GM19193 (cell line): ENCODE measurements at regions not wholly inside any gene's neighbourhood (a gene's known extent, or its start where the extent isn't known, plus 50 kb on each side); places are given as distances from the start of the nearest gene placed in this dataset.

Experiments
- POLR2A ChIP-seq: IDR thresholded peaks from 4 replicates; pipeline ENCODE4 v1.6.1; 2011; ENCODE audit not compliant: insufficient read depth, insufficient read length; ENCODE audit errors: extremely low read depth

DNA sequence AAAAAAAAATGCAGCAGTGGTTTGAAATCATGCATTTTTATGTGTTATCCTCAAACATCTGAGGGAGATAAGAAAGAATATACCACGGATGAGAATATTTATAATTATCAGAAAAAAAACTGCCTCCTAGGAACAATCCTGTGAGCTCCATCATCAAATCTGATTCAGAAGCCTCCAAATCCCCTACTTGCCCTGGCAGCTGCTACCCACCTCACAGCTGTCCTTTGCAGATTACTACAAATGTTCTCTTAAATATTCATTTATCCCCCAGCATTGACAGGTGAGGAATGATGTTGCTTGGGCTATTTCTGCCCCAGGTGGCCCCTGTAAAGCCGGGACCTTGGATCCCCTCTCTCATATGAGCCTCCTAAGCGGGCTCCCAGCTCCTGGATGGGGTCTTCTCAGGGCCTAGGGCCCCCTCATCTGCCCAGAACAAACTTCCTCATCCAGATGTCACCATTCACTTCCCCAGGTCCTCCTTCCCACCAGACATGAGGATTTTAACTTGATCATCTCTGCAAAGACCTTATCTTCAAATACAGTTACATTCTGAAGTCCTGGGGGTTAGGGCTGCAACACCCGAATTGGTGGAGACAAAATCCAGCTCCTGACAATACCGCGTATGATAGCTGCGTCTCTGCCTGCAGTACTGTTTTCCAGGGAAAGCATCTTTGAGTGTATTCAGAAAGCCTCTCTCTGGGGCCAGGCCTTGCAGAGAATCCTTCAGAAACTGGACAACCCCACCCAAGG is 81.9 kb upstream of the INSIG1 start:
- TF ChIP-seq POLR2A, result no peak

DNA sequence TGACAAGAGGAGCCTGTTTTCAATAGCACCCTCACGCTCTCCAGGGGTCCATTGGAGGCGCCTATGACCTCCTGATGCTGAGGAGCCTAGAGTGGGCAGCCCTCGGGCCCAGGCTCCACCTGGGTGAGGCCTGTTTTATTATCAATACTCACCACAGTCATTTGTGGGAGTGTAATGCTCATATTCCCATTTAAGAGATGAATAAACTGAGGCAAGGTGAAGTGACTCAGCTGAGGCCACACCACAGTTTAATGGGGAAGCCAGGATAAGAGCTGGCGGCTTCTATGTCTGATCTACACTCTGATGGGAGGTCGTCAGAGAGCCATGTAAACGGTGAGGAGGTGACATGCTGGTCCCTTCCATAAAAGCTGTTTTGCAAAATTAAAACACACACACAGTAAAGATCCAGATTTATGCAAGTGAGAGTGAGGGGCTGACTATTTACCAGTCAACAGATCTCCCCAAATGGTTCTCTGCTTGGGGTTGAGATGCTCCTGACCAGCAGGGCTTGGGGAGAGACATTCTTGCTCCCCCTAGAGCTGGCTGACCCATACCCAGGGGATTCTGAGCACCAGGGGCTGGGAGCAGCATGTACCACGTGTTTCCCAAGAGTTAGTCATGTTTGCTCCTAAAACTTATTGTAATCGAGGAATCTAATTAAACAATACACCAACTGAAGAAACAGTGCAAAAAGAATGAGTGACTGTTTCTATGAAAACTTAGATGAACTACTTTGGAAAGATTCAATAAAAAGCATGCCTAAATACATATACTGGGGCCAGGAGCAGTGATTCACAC is 81.0 kb upstream of the INSIG1 start:
- TF ChIP-seq POLR2A, result no peak

- TF ChIP-seq POLR2A, result no peak
Observed at GRCh38 chr7:155217634-155218033, 80.0 kb upstream of the INSIG1 start.

GRCh38 chr7:155218276-155219153 is 79.2 kb upstream of the INSIG1 start:
- no peak for TF ChIP-seq POLR2A

- no peak for TF ChIP-seq POLR2A
Observed at GRCh38 chr7:155219154-155219531, 78.5 kb upstream of the INSIG1 start.

GRCh38 chr7:155219947-155220769 is 77.5 kb upstream of the INSIG1 start:
- TF ChIP-seq POLR2A, result no peak

DNA sequence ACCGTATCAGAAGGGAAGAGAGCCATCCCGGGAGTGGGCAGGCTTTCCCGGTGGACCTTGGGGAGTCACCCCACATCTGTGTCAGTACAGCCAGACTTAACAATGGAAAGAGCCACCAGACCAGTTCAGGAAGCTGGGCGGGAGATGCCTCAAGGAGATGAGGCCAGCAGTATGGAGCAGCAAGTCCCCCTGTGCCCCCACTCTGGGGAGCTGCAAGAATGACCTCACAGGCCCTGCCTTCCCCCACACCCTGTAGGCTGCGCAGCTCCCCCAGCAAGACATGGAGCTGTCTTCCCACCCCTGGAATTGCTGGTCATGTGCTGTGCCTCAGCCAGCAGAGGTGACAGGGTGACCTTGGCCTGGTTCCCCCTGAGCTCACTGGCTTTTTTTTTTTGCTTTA is 76.8 kb upstream of the INSIG1 start:
- TF ChIP-seq POLR2A, result no peak

- TF ChIP-seq POLR2A, result no peak
Observed at GRCh38 chr7:155221547-155221946, 76.1 kb upstream of the INSIG1 start.

- no peak for TF ChIP-seq POLR2A
Observed at GRCh38 chr7:155222061-155222460, 75.6 kb upstream of the INSIG1 start.

DNA sequence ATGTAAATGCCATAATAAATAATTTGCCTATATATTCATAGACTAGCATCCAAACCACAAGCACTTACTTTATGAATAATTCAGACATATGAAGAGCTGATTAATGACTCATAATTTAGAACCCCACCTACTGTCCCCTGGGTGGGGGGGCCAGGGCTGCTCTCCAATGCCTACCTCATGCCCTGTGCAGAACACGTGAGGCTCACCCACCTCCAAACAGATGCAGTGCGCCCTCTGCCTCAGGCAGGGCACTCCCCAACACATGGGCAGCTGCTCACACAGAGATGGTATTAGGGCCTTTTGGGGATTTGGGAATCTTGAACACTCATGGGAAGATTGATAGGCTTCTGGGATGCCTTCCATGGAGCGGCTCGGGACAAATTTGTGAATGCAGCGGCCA is 75.1 kb upstream of the INSIG1 start:
- no peak for TF ChIP-seq POLR2A

DNA sequence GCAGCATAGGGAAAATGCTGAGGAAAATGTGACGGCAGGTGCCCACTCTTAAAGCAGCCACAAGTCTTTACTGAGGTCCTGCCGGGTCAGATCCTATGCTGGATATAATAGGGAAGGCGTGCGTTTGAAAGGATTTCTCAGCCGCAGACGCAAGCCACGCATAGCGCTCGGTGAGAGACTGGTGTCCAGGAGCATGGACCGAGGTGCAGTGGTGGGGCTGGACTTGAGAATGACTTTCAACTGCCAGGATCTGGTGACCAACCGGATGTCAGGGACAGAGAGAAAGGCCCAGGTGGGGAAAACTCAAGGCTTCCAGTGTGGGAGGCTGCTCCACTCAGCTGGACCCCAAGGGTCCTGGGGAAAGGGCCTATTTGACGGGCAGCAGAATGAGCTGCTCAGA is 74.7 kb upstream of the INSIG1 start:
- TF ChIP-seq POLR2A, result no peak

- no peak for TF ChIP-seq POLR2A
Observed at GRCh38 chr7:155223503-155223902, 74.2 kb upstream of the INSIG1 start.

GRCh38 chr7:155224116-155224811 is 73.4 kb upstream of the INSIG1 start:
- TF ChIP-seq POLR2A, result no peak

DNA sequence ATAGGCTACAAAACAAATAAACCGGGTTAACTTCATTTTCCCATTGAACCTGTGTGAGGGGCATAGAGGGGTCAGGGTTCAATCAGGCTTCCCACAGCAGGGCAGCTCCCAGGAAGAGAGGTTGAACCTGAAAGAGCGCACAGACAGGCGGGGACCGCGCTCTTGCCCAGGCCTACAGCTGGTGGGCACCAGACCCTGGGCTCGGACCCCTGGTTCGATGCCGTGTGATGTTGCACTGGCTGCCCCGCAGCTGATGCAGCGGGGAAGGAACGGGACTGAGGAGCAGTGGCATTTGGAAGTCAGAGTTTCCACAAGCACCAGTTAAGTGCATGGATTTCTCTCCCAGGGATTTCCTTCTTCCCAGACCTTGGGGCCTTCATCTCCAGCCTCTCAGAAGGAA is 72.6 kb upstream of the INSIG1 start:
- TF ChIP-seq POLR2A, result no peak

DNA sequence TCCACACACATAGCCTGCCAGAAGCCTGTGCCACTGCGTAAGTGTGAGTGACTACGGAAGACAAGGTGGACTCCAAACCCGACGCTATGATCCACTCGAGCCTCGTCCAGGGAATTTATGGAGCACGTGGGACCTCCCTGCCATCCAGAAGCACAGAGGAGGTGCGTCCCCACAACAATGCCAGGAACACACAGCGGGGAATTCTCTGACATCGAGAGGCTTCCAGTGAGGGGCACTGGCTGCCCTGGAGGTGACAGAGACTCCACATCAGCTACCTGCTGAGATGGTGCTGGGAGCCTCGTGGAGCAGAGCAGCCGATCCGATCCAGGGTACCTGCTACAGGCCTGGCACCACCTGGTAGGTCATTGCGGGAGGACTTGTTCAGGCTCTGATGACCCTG is 72.2 kb upstream of the INSIG1 start:
- TF ChIP-seq POLR2A, result no peak
